LNCaP clone FGC (cell line): ENCODE measurements at regions not wholly inside any gene's neighbourhood (a gene's known extent, or its start where the extent isn't known, plus 50 kb on each side); places are given as distances from the start of the nearest gene placed in this dataset.

ENCODE experiments used
- DNase-seq: peaks from one replicate; pipeline ENCODE4 v3.0.0-alpha.2; 2011; ENCODE audit warnings: low read depth
- H3K4me3 ChIP-seq: 2 replicates; pipeline ENCODE4 v1.5.1; 2011; ENCODE audit warnings: mild to moderate bottlenecking, low read depth, low read length, control low read depth
- TF ChIP-seq, protein P1 (sequence below): IDR thresholded peaks from 2 replicates; pipeline ENCODE4 v1.5.1; 2012; ENCODE audit warnings: mild to moderate bottlenecking; ENCODE audit not compliant: control insufficient read depth, insufficient read depth; ENCODE audit errors: extremely low read depth

DNA sequence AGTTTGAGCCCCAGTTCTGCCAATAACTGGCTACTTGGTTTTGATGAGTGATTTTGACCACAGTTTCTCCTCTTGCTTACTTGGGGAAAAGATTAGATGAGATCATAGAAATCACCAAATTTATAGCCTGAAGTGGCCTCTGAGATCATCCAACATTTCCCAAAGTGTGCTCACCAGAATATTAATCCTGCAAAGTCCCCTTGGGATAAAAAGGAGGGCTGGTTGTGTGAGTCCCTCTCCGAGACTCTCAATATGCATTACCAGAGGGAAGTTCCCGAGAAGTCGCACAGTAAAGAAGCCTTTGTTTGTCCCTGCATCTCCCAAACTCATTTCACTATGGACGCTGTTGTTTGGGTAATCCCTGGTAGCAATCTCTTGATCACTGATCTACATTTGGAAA lies 88.4 kb upstream of the ADRA1B start:
- DNase-seq: no peak
- TF ChIP-seq, protein P1, sequence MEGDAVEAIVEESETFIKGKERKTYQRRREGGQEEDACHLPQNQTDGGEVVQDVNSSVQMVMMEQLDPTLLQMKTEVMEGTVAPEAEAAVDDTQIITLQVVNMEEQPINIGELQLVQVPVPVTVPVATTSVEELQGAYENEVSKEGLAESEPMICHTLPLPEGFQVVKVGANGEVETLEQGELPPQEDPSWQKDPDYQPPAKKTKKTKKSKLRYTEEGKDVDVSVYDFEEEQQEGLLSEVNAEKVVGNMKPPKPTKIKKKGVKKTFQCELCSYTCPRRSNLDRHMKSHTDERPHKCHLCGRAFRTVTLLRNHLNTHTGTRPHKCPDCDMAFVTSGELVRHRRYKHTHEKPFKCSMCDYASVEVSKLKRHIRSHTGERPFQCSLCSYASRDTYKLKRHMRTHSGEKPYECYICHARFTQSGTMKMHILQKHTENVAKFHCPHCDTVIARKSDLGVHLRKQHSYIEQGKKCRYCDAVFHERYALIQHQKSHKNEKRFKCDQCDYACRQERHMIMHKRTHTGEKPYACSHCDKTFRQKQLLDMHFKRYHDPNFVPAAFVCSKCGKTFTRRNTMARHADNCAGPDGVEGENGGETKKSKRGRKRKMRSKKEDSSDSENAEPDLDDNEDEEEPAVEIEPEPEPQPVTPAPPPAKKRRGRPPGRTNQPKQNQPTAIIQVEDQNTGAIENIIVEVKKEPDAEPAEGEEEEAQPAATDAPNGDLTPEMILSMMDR: no peak
- no peak overlapping the region for H3K4me3 ChIP-seq

DNA sequence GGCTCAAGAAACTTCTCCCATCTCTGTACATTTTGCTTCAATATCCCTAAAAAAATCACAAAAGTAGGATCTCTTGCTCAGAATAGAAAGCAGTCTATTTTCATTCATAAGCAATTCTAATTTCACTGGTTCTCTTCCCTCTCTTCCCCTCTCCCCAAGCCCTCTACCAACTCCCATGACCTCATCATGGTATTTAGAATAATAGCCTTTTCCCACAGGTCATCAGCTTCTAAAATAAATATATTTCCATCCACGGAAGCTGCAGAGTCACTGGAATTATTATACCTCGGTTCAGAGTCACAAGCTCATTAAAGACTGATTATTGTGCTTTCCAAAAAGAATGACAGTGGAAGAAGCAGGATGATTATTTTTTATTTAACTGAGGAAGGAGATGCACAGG lies 84.2 kb upstream of the ADRA1B start:
- TF ChIP-seq, protein P1: no peak
- no peak for DNase-seq
- H3K4me3 ChIP-seq: no peak overlapping the region

DNA sequence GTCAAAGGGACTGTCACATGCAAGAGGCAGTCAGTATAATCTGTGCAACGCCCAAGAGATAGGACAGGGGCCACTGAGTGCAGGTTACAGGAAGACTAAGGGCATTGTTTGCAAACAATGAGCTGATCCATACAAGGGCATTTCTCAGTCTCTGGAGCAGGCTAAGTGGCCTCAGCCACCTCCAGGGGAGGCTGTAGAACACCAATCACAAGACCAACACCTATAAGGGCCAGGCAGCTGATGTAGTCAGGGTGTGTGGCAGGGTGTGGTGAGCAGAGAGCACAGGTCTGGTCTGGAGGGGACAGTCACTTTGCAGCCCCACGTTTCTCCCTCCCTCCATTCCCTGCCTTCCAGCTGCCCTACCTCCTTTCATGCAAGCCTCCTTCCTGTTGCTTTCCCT lies 83.2 kb upstream of the ADRA1B start:
- no peak for DNase-seq
- H3K4me3 ChIP-seq: no peak overlapping the region
- TF ChIP-seq, protein P1: no peak

DNA sequence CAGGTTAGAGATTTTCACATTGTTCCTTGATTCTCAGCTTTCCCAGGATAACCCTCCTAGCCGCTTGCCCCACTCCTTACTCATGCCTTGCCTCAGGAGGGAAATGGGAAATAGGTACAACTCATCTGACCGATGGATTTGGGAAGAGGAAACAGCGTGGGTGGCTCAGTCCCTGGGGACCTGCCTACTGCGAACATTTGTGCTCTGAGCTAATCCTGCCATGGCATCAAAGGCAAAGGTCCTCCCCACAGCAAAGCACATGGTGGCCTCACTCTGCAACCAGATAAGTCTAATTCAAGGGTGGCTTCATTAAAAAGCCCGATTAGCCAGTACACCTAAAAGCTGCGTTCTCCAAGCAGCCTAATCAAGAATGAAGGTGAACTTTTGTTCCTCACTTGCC lies 82.4 kb upstream of the ADRA1B start:
- no peak overlapping the region for H3K4me3 ChIP-seq
- TF ChIP-seq, protein P1: no peak
- DNase-seq: no peak

DNA sequence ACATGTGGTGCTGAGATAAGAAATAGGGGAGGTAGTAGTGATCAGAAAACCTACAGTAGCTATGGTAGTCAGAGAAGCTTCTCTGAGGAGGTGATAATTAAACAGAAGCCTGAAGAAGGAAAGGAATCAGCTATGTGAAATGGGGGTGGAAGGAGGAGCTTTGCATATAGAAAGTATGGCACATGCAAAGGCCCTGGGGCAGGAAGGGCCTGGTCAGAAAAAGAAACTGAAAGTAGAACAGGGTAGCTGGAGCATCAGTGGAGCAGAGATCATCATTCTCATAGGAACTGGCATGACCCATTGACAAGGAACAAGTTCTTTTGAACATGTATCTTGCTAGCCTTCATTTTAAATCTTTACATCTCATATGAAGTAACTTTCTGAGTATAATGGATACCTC lies 80.7 kb upstream of the ADRA1B start:
- TF ChIP-seq, protein P1: no peak
- no peak for DNase-seq
- H3K4me3 ChIP-seq: no peak overlapping the region

DNA sequence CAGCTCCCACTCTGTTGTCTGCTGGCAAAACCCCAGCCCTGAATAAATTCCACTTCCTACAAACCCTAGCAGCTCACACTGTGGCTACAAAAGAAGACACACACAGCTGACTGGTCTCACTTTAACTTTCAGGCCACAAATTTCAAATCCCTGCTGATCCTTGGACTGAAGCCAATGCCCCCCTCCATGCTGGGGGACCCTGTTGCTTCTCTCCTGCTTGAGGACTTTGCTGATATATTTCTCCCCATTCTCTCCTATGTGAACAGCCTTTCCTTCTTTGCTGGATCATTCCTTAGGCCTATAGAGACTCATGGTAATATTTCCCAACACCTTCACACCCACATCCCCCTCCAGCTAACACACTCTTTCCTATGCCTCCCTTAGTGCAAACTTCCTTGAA lies 79.6 kb upstream of the ADRA1B start:
- DNase-seq: no peak
- TF ChIP-seq, protein P1: no peak
- no peak overlapping the region for H3K4me3 ChIP-seq

DNA sequence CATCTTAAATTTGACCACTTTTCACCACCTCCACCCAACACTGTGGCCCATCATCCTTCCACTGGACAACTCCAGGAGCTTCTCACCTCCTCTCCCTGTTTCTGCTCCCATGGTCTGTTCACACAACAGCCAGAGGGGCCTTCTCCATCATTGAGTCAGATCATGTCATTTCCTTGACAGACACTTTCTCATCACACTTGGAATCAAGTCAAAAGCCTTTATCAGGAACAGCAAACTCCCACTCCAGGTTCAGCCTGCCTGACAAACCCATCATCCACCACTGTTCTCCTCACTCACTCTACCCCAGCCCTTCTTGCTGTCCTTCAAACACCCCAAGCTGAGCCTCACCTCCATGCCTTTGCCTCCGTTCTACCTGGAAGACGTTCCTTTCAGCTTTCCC lies 78.4 kb upstream of the ADRA1B start:
- DNase-seq: no peak

More for the DNA sequence above, 78.4 kb upstream of the ADRA1B start:
- TF ChIP-seq, protein P1: no peak
- H3K4me3 ChIP-seq: no peak overlapping the region
